ENCODE measurements at regions not wholly inside any gene's neighbourhood (a gene's known extent, or its start where the extent isn't known, plus 50 kb on each side); places are given as distances from the start of the nearest gene placed in this dataset.

- H3K9me2 ChIP-seq (ENCODE audit: insufficient read depth), result no peaks in the 10 kb centered on the region
- H3F3A ChIP-seq (ENCODE audit: insufficient read depth, low read depth), result no peaks in the 10 kb centered on the region
- TF ChIP-seq EZH2 (IDR thresholded peaks at IDR 0.05; ENCODE audit: low read depth) (no peak), CTCF (conservative IDR thresholded peaks at IDR 0.05) (no peak)
- H3K36me3 ChIP-seq (ENCODE audit: low read depth), result no peaks in the 10 kb centered on the region
- BruUV-seq (replicated peaks), result no TSS peak
- no peaks in the 10 kb centered on the region for H3K4me1 ChIP-seq (replicated peaks; ENCODE audit: insufficient read depth)
- no peaks in the 10 kb centered on the region for H3K27me3 ChIP-seq (ENCODE audit: insufficient read depth, low read depth)
- no peaks in the 10 kb centered on the region for H4K20me1 ChIP-seq (ENCODE audit: insufficient read depth)
- H3K27ac ChIP-seq, result no peak overlapping the region
- H3K4me3 ChIP-seq, result no peak overlapping the region
- ChIA-PET CTCF (no interaction called here), POLR2A (ENCODE audit: unreplicated experiment) (no interaction called here)
- no peaks in the 10 kb centered on the region for H3K9me3 ChIP-seq (ENCODE audit: insufficient read depth, low read depth)
- intact Hi-C loops (cut with micrococcal nuclease; ENCODE audit: unreplicated experiment), result no loop called here
- no peaks in the 10 kb centered on the region for H3K79me2 ChIP-seq (ENCODE audit: low read depth)
- DNase-seq, result no peak
- H3K4me2 ChIP-seq, result no peak overlapping the region
- no peak overlapping the region for H2AFZ ChIP-seq
Measured at GRCh38 chr3:72576563-72576962, 271.7 kb downstream of the SHQ1 start.

GRCh38 chr3:72574144-72574543 lies 274.1 kb downstream of the SHQ1 start:
- ChIA-PET CTCF (no interaction called here), POLR2A (ENCODE audit: unreplicated experiment) (interaction anchor here (0.7 kb wide), 1 partner anchor 14 kb away, joined by 3 read pairs; no protein-coding TSS in a partner anchor)
- Histone ChIP-seq H2AFZ (no peak overlapping the region), H3K27me3 (ENCODE audit: insufficient read depth, low read depth) (no peaks in the 10 kb centered on the region), H3K9me2 (ENCODE audit: insufficient read depth) (no peaks in the 10 kb centered on the region), H3K79me2 (ENCODE audit: low read depth) (no peaks in the 10 kb centered on the region), H3K27ac (no peak overlapping the region), H3F3A (ENCODE audit: insufficient read depth, low read depth) (no peaks in the 10 kb centered on the region), H3K4me3 (no peak overlapping the region), H4K20me1 (ENCODE audit: insufficient read depth) (no peaks in the 10 kb centered on the region), H3K4me1 (replicated peaks; ENCODE audit: insufficient read depth) (no peaks in the 10 kb centered on the region), H3K4me2 (no peak overlapping the region), H3K9me3 (ENCODE audit: insufficient read depth, low read depth) (no peaks in the 10 kb centered on the region), H3K36me3 (ENCODE audit: low read depth) (no peaks in the 10 kb centered on the region)
- no TSS peak for BruUV-seq (replicated peaks)
- no peak for TF ChIP-seq CTCF (conservative IDR thresholded peaks at IDR 0.05)
- no peak for TF ChIP-seq EZH2 (IDR thresholded peaks at IDR 0.05; ENCODE audit: low read depth)
- intact Hi-C loops (cut with micrococcal nuclease; ENCODE audit: unreplicated experiment), result no loop called here
- no peak for DNase-seq

GRCh38 chr3:72573051-72573450 lies 275.2 kb downstream of the SHQ1 start:
- Histone ChIP-seq H3K27me3 (ENCODE audit: insufficient read depth, low read depth) (no peaks in the 10 kb centered on the region), H3K4me2 (no peak overlapping the region), H3K27ac (no peak overlapping the region), H3K4me1 (replicated peaks; ENCODE audit: insufficient read depth) (no peaks in the 10 kb centered on the region), H3K9me3 (ENCODE audit: insufficient read depth, low read depth) (no peaks in the 10 kb centered on the region), H3K4me3 (no peak overlapping the region), H4K20me1 (ENCODE audit: insufficient read depth) (no peaks in the 10 kb centered on the region), H3F3A (ENCODE audit: insufficient read depth, low read depth) (no peaks in the 10 kb centered on the region), H3K79me2 (ENCODE audit: low read depth) (no peaks in the 10 kb centered on the region), H2AFZ (no peak overlapping the region), H3K9me2 (ENCODE audit: insufficient read depth) (no peaks in the 10 kb centered on the region), H3K36me3 (ENCODE audit: low read depth) (no peaks in the 10 kb centered on the region)
- ChIA-PET CTCF (no interaction called here), POLR2A (ENCODE audit: unreplicated experiment) (no interaction called here)
- intact Hi-C loops (cut with micrococcal nuclease; ENCODE audit: unreplicated experiment), result no loop called here
- BruUV-seq (replicated peaks), result no TSS peak
- no peak for TF ChIP-seq EZH2 (IDR thresholded peaks at IDR 0.05; ENCODE audit: low read depth)
- no peak for TF ChIP-seq CTCF (conservative IDR thresholded peaks at IDR 0.05)
- DNase-seq, result no peak
